GM21529 (cell line): ENCODE measurements at regions not wholly inside any gene's neighbourhood (a gene's known extent, or its start where the extent isn't known, plus 50 kb on each side); places are given as distances from the start of the nearest gene placed in this dataset.
"Not testable (repeated sequence)": the region's sequence is repeated elsewhere in the genome, so short reads cannot be mapped to it uniquely, and the experiment has no call there.

Source experiments
- ATAC-seq: cut with Tn5 transposase; IDR thresholded peaks from one replicate; pipeline ENCODE4 v1.9.1; 2021; ENCODE audit not compliant: unreplicated experiment

DNA sequence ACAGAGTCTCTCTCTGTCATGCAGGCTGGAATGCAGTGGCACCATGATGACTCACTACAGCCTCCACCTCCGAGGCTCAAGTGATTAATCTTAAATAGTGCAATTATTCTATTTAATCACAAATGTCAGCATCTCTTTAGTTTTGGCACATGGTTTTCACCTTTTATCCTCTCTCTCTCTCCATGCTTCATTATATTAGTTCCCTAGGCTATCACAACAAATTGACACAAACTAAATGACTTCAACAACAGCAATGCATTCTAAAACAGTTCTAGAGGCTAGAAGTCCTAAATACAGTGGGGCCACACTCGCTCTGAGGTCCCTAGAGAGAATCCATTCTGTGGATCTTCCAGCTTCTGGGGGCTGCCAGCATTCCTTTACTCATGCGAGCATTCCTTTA, 178.2 kb upstream of the ZNG1F start:
- ATAC-seq: not testable (repeated sequence)

DNA sequence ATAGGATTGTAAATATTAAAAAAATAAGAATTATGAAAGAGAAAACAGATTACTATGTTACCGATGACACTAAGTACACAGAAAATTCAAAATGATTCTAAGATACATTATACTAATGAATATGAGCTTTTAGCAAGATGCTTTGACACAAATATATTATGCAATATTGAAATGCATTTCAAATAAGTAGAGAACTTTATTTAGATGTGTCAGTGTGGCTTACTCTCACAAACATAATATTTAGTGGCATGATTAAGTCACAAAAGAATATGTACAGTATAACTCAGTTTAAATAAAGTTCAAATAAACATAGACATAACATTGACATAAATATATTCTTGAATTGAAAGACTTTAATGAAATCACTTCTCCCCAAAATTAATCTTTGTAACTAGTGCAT, 172.7 kb upstream of the ZNG1F start:
- not testable (repeated sequence) for ATAC-seq

DNA sequence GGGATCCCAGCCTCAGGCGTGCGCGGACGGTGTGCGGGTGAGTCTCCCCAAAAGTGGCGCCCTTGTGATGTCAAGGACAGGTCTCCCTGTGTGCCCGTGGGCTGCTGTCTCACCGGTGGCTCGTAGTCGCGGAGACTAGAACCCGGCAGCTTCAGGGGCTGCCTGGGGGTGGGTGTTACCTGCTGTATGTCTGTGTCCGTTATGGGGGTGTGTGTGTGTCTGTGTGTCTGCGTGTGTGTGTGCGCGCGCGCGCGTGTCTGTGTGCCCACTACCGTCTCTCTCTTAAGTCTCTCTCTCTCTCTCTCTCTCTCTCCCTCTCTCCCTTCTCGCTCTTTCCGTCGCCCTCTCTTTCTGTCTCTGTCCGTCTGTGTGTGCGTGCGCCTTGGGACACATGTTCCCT, 170.0 kb upstream of the ZNG1F start:
- ATAC-seq: peak; percentile 59

DNA sequence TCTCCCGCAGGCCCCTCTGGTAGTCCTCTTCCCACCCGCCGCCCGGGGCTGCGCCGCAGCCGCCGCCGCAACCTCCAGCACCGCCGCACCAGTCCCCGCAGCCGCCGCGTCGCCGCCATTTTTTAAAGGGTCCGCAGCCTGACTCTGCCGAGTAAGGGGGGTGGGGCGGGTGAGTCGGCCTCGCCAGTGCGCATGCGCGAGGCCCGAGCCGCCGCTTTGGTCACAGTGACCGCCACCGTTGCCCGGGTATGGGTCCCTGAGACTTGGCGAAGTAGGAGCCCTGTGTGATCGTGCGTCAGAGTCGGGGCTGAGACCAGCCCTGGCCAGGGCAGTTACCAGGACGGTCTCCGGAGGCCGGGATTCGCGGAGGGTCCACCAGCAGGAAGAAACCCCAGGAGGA, 169.6 kb upstream of the ZNG1F start:
- ATAC-seq: not testable (repeated sequence)

DNA sequence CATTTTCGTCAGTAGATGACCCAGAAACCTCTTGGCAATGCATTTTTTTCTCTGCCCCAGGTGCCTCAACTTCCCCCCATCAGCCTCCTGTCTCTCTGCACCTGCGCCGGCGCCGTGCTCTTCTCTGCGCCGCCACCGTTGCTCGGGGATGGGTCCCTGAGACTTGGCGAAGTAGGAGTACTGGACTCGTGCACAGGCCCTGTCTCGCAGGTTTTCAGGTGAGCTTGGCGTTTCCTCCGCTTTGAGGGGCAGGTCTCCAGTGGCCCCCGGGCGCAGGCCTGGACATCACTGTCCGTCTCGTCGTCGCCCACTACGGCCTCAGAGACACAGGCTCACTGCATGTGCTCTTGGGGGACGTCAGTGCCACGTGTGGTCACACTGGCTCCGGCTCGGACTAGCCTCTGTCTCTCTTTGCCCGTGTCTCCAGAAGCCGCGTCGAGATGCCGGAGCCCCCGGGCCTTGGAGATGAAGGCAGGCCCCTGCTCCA, 168.8 kb upstream of the ZNG1F start:
- ATAC-seq: not testable (repeated sequence)

DNA sequence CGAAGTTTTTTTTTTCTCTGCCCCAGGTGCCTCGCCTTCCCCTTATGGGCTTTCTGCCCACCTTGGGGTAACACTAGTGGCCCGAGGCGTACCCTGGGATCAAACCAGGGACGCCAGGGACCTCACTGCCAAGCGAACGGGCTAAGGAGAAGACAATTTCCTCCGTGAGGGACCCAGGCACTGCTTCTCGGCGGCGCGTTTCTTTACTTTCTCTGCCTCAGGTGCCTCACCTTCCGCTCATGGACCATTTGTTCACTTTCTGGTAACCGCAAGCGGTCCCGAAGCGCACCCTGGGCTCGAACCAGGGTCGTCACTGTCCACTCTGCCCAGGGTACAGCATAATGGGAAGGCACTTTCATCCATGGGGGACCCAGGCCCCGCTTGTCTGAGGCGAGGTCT, 168.2 kb upstream of the ZNG1F start:
- ATAC-seq: not testable (repeated sequence)

DNA sequence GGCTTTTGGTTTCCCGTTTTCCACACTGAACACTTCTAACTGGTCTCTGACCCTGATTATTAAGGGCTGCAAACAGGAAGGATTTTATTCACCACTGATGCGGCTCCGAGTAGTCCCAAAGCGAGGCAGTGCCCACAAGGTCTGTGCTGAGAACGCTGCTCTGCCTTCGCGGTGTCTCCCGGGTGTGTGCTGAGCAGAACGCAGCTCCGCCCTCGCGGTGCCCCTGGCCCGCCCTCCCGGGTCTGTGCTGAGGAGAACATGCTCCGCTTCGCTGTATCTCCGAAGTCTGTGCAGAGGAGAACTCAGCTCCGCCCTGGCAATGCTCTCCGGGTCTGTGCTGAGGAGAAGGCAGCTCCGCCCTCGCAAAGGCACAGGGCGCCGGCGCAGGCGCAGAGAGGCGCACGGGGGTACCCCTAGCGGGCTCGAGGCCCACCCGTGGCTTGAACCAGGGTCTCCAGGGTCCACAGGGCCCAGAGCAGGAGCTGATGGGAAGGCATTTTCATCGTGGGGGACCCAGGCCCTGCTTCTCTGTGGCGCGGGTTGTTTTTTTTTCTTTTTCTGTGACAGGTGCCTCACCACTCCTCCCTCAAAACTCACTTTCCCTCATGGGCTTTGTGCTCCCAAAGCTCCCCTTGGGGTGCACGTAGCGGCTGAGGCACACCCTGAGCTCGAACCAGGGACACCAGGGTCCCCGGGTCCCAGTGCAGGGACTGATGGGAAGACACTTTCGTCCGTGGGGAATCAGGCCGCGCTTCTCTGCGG, 167.7 kb upstream of the ZNG1F start:
- peak; percentile 63 for ATAC-seq

DNA sequence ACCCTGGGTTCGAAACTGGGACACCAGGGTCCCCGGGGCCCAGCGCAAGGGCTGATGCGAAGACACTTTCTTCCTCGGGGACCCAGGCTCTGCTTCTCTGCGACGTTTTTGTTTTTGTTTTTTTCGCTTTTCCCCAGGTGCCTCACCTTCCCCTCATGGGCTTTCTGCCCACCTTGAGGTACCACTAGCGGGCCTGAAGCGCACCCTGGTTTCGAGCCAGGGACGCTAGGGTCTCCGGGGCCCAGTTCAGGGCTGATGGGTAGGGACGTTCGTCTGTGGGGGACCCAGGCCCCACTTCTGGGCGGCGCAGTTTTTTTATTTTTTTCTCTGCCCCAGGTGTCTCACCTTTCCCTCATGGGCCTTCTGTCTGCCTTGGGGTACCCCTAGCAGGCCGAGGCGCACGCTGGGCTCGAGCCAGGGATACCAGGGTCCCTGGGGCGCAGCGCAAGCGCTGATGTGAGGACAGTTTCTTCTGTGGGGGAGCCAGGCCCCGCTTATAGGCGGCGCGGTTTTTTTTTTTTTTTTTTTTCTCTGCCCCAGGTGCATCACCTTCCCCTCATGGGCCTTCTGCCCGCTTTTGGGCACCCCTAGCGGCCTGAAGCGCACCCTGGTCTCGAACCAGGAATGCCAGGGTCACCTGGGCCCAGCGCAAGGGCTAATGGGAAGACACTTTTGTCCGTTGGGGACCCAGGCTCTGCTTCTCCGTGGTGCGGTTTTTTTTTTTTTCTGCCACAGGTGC, 166.8 kb upstream of the ZNG1F start:
- ATAC-seq: not testable (repeated sequence)

DNA sequence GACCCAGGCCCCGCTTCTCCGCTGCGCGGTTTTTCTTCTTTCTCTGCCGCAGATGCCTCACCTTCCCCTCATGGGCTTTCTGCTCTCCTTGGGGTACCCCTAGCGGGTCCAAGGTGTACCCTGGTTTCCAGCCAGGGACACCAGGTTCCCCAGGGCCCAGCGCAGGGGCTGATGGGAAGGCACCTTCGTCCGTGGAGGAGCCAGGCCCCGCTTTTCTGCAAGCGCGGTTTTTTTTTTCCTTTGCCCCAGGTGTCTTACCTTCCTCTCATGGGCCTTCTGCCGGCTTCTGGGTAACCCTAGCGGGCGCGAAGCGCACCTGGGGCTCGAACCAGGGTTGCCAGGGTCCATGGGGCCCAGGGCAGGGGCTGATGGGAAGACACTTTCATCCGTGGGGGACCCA, 165.9 kb upstream of the ZNG1F start:
- ATAC-seq: not testable (repeated sequence)

DNA sequence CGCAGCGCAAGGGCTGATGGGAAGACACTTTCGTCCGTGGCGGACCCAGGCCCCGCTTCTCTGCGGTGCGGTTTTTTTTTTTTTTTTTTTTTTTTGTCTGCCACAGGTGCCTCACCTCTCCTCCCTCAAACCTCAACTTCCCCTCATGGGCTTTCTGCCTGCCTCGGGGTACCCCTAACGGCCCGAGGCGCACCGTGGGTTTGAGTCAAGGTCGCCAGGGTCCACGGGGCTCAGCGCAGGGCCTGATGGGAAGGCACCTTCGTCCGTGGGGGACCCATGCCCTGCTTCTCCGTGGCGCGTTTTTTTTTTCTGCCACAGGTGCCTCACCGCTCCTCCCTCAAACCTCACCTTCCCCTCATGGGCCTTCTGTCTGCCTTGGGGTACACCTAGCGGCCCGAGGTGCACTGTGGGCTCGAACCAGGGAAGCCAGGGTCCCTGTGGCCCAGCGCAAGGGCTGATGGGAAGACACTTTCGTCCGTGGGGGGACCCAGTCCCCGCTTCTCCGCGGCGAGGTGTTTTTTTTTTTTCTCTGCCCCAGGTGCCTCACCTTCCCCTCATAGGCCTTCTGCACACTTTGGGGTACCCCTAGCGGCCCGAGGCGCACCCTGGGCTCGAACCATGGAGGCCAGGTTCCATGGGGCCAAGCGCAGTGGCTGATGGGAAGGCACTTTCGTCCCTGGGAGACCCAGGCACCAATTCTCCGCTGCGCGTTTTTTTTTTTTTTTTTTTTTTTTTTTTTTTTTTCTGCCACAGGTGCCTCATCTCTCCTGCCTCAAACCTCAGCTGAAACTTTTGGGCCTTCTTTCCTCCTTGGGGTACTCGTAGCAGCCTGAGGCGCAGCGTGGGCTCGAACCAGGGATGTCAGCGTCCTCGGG, 165.2 kb upstream of the ZNG1F start:
- not testable (repeated sequence) for ATAC-seq

DNA sequence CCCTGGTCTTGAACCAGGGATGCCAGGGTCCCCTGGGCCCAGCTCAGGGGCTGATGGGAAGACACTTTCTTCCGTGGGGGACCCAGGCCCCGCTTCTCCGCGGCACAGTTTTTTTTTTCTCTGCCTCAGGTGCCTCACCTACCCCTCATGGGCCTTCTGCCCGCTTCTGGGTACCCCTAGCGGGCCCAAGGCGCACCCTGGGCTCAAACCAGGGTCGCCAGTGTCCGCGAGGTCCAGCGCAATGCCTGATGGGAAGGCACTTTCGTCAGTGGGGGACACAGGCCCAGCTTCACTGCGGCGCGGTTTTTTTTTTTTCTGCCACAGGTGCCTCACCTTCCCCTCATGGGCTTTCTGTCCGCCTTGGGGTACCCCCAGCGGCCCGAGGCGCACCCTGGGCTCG, 163.9 kb upstream of the ZNG1F start:
- not testable (repeated sequence) for ATAC-seq

DNA sequence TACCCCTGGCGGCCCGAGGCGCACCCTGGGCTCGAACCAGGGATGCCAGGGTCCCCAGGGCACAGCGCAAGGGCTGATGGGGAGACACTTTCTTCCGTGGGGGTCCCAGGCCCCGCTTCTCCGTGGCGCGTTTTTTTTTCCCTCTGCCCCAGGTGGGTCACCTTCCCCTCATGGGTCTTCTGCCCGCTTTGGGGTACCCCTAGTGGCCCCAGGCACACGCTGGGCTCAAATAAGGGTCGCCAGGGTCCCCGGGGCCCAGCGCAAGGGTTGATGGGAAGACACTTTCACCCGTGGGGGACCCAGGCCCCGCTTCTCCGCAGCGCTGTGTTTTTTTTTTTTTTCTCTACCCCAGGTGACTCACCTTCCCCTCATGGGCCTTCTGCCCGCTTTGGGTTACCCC, 163.3 kb upstream of the ZNG1F start:
- not testable (repeated sequence) for ATAC-seq

DNA sequence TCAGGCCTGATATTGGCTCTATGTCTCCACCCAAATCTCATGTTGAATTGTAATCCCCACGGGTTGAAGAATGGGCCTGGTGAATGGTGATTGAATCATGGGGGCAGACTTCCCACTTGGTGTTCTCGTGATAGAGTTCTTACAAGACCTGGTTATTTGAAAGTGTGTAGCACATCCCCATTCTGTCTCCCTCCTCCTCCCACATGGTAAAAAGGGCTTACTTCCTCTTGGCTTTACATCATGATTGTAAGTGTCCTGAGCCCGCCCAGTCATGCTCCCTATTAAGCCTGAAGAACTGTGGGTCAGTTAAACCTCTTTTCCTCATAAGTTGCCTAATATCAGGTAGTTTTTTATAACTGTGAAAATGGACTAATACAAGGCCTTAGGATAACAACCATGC, 158.8 kb upstream of the ZNG1F start:
- not testable (repeated sequence) for ATAC-seq

DNA sequence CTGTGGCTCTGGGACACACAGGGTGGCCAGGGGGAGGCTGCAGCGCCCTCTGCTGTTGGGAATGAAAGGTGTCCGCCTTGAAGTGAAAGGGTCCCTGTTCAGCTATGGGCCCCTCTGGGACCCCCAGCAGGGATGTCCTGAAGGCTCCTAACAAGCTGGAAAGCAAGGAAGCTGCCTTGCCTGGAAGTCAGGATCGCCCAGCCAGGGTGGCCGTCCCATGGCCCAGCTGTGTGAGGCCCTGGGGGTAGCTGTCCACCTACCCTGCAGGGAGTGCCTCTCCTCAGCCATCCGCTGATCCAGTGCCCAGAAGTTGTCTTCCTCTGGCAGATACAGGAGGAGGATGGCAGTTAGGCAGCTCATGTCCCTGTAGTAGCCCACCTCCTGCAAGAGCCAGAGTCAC, 143.4 kb upstream of the ZNG1F start:
- not testable (repeated sequence) for ATAC-seq

DNA sequence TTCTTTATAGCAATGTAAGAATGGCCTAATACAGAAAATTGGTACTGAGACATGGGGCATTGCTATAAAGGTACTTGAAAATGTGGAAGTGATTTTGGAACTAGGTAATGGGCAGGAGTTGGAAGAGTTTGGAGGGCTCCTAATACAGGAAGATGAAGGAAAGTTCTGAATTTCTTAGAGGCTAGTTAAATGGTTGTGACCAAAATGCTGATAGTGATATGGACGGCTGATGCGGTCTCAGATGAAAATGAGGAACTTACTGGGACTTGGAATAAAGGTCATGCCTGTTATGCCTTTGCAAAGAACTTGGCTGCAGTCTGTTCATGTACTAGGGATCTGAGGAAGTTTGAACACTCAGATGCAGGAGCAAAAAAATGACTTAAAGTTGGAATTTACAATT, 132.2 kb upstream of the ZNG1F start:
- ATAC-seq: not testable (repeated sequence)

DNA sequence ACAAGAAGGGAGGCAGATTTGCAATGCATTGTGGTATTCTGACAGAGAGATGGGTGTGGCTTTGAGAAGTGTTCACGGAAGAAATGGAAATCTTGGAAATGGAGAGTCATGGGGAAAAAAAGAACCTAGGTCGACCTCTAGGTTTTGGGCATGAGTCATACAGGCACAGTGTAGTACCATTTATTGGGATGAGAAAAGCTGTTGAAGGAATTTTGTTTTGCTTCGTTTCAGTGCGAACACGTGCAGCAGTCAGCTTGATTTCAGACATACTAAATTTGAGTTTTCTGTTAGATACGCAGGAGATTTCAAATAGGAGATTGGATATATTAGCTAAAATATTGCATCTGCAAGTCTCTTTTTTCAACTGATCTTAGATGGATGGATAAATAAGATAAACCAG, 119.8 kb upstream of the ZNG1F start:
- not testable (repeated sequence) for ATAC-seq

DNA sequence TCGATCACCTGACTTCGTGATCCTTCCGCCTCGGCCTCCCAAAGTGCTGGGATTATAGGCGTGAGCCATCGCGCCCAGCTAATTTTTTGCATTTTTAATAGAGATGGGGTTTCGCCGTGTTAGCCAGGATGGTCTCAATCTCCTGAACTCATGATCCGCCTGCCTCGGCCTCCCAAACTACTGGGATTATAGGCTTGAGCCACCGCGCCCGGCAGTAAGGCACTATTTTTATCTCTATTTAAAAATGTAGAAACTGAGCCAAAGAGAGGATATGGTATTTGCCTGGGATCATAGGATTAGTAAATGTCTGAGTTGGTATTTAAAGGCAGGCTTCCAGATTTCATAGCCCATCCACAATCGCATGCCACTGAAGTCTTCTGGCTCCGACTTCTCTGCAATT, 96.6 kb upstream of the ZNG1F start:
- ATAC-seq: not testable (repeated sequence)

DNA sequence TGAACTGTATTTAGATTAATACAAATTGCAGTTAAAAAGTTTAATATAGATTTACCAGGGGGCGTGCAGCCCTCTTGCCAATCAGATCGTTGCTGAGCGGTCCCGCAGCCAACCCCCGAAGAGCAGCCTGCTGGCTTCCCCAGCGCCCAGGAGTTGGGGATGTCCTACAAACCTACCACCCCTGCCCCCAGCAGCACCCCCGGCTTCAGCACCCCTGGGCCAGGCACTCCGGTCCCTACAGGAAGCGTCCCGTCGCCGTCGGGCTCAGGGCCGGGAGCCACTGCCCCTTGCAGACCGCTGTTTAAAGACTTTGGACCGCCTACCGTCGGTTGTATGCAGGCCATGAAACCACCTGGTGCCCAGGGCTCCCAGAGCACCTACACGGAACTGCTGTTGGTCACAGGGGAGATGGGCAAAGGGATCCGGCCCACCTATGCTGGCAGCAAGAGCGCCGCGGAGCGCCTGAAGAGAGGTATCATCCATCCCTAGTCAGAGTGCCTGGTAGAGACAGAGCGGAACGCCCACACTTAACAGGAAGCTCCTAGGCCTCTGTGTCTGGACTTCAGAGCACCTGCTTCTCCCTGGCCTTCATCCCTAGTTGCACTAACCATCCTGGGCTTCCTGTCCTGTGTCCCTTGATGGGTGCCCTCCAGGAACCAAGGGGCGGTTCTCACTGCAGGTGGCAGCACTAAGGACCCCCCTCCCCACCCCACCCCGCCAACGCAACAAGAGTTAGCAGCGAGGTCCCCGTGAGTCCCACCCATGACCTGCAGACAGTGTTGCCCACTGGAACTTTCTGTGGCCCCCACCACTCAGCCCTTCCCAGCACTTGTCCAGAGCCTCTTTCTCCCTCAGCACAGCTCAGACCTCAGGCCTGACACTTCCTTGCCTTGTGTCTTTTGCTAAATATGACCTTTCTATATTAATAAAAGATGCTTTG, 91.5 kb upstream of the ZNG1F start:
- not testable (repeated sequence) for ATAC-seq

DNA sequence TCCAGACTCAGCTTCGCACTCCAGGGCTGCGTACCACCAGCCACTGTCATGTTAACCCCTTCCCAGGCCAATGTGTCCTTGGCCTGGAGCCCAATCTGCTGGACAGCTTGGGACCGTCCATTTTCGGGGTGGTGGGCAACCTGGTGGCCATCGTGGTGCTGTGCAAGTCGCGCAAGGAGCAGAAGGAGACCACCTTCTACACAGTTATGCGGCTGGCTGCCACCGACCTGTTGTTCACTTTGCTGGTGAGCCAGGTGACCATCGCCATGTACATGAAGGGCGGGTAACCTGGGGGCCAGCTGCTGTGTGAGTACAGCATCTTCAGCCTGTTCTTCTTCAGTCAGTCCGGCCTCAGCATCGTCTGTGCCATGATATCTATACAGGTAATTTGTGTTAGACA, 90.3 kb upstream of the ZNG1F start:
- not testable (repeated sequence) for ATAC-seq

DNA sequence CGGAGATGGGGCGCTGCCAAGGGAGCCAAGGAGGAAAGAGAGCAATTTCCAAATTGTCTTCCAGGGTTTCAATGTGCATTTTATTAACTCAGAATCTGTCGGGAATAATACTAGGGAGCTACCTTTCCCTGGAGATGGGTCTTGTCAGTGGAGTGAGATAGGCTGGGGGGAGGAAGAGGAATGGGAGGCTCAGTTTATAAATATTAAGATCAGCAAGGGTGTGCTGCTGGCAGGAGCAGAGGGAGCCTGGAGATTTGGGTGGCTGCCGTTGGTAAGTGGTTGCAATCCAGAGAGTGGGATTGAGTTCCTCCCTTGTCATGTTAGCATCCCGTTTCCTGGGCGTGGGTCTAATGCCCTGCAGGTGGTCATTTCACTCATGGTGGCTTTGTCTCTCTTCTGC, 89.9 kb upstream of the ZNG1F start:
- not testable (repeated sequence) for ATAC-seq
